ENCODE measurements at regions not wholly inside any gene's neighbourhood (a gene's known extent, or its start where the extent isn't known, plus 50 kb on each side); places are given as distances from the start of the nearest gene placed in this dataset.
A peak's percentile ranks its signal among the peaks of the same experiment; 100 is the strongest.

GRCh38 chr20:33919653-33920052 is 74.1 kb upstream of the RALY start:
- Histone ChIP-seq H4K5ac (ENCODE audit: low read depth, low read length) (no peak overlapping the region), H4K8ac (ENCODE audit: low read depth in 2 of 2, low read length in 2 of 2) (no peak overlapping the region), H2BK15ac (ENCODE audit: low read depth, low read length) (no peak overlapping the region), H2BK20ac (ENCODE audit: low read depth, low read length) (no peak overlapping the region), H3K18ac (ENCODE audit: low read depth, low read length) (no peak overlapping the region), H3K23ac (ENCODE audit: low read depth, low read length) (no peak overlapping the region), H3K79me1 (ENCODE audit: low read depth in 1 of 2, low read length in 2 of 2) (no peaks in the 10 kb centered on the region), H3K36me3 (ENCODE audit: control insufficient read depth, insufficient read depth, low read length) (no peaks in the 10 kb centered on the region), H4K91ac (ENCODE audit: insufficient read depth, low read depth, low read length) (no peak overlapping the region; the same call in 1 of the 2 replicates), H3K9me1 (ENCODE audit: insufficient read depth, low read length) (no peaks in the 10 kb centered on the region; the same call in 1 of the 2 replicates), H3K4ac (ENCODE audit: low read depth, low read length) (no peak overlapping the region), H2BK5ac (ENCODE audit: low read depth, low read length, poor library complexity, severe bottlenecking) (no peak overlapping the region), H3K9me3 (ENCODE audit: control insufficient read depth, insufficient read depth, low read length) (no peaks in the 10 kb centered on the region), H2AK9ac (replicated peaks; ENCODE audit: low read depth, low read length, poor library complexity) (no peak overlapping the region), H3K4me2 (ENCODE audit: low read depth, low read length) (no peak overlapping the region), H4K20me1 (ENCODE audit: insufficient read depth, low read length) (no peaks in the 10 kb centered on the region), H3K9ac (ENCODE audit: low read depth, low read length) (no peak overlapping the region), H2AFZ (replicated peaks; ENCODE audit: low read length, poor library complexity) (no peak overlapping the region), H3K27ac (ENCODE audit: insufficient read depth, low read length) (no peak overlapping the region), H2AK5ac (ENCODE audit: low read depth, low read length) (no peak overlapping the region), H3K4me3 (ENCODE audit: insufficient read depth, low read depth, low read length) (no peak overlapping the region), H3K14ac (replicated peaks; ENCODE audit: low read depth, low read length) (no peak overlapping the region), H3K27me3 (ENCODE audit: control insufficient read depth, insufficient read depth, low read length) (peaks cover 8% of the 10 kb centered on the region), H2BK120ac (ENCODE audit: low read depth, low read length) (no peak overlapping the region), H3K4me1 (ENCODE audit: control insufficient read depth, insufficient read depth, low read length) (no peaks in the 10 kb centered on the region; the same call in 1 of the 2 replicates), H3K56ac (ENCODE audit: extremely low read depth, insufficient read depth, low read length) (no peak overlapping the region)
- WGBS, 2 experiments (ENCODE audit: extremely low coverage in 2 of 2, insufficient read length in 1 of 2): no CpG with 5 or more reads among the region's 5 CpGs
- ChIA-PET CTCF (interaction anchor here (0.7 kb wide), 1 partner anchor 1572 kb away, joined by 4 read pairs; no protein-coding TSS in a partner anchor), POLR2A (ENCODE audit: unreplicated experiment) (no interaction called here)
- TF ChIP-seq CEBPB (IDR thresholded peaks at IDR 0.05; ENCODE audit: low read depth, low read length): 0 out of 2 replicates have a peak, but pooled peaks have one; percentile 48
- no peak for TF ChIP-seq ELK1 (IDR thresholded peaks at IDR 0.05; ENCODE audit: borderline replicate concordance, low read depth, low read length)
- no TSS peak for BruUV-seq (replicated peaks)
- in situ Hi-C loops (cut with MboI; ENCODE audit: low sequenced_read_pairs) (no loop called here), intact Hi-C loops (cut with micrococcal nuclease) (no loop called here), dilution Hi-C loops (cut with HindIII; ENCODE audit: low sequenced_read_pairs, unreplicated experiment) (no loop called here)
- ATAC-seq (ENCODE audit: low read depth) (no peak), DNase-seq (no peak)
